Dedifferentiated amniotic fluid mesenchymal stem cell (primary cell): ENCODE measurements at regions not wholly inside any gene's neighbourhood (a gene's known extent, or its start where the extent isn't known, plus 50 kb on each side); places are given as distances from the start of the nearest gene placed in this dataset.
"Not testable (repeated sequence)": the region's sequence is repeated elsewhere in the genome, so short reads cannot be mapped to it uniquely, and the experiment has no call there.

Source experiments
- DNase-seq: peaks from one replicate; pipeline ENCODE4 v3.0.0-alpha.2; 2016; ENCODE audit errors: extremely low spot score

GRCh38 chr1:65590279-65590678 is 169.8 kb downstream of the LEPR start:
- DNase-seq = no peak

GRCh38 chr1:65593516-65593915 is 173.0 kb downstream of the LEPR start:
- no peak for DNase-seq

GRCh38 chr1:65595724-65596123 is 175.3 kb downstream of the LEPR start:
- DNase-seq = no peak

- no peak for DNase-seq
Observed at GRCh38 chr1:65596768-65597167, 176.3 kb downstream of the LEPR start.

GRCh38 chr1:65605621-65606020 is 185.2 kb downstream of the LEPR start:
- DNase-seq = peak; percentile 57

- DNase-seq = no peak
Observed at GRCh38 chr1:65606426-65606825, 186.0 kb downstream of the LEPR start.

- DNase-seq = no peak
Observed at GRCh38 chr1:65613884-65614283, 178.8 kb upstream of the PDE4B start.

GRCh38 chr1:65615859-65616258 is 176.8 kb upstream of the PDE4B start:
- no peak for DNase-seq

GRCh38 chr1:65621721-65622120 is 171.0 kb upstream of the PDE4B start:
- DNase-seq = not testable (repeated sequence)

- DNase-seq = no peak
Observed at GRCh38 chr1:65623895-65624294, 168.8 kb upstream of the PDE4B start.

GRCh38 chr1:65625528-65625927 is 167.2 kb upstream of the PDE4B start:
- DNase-seq = no peak

GRCh38 chr1:65626003-65626402 is 166.7 kb upstream of the PDE4B start:
- no peak for DNase-seq

- DNase-seq = no peak
Observed at GRCh38 chr1:65629788-65630187, 162.9 kb upstream of the PDE4B start.

- DNase-seq = peak; percentile 55
Observed at GRCh38 chr1:65630855-65631254, 161.8 kb upstream of the PDE4B start.

- DNase-seq = no peak
Observed at GRCh38 chr1:65632235-65632634, 160.5 kb upstream of the PDE4B start.

- DNase-seq = no peak
Observed at GRCh38 chr1:65640046-65640445, 152.6 kb upstream of the PDE4B start.

- not testable (repeated sequence) for DNase-seq
Observed at GRCh38 chr1:65649185-65649584, 143.5 kb upstream of the PDE4B start.

- DNase-seq = no peak
Observed at GRCh38 chr1:65650682-65651081, 142.0 kb upstream of the PDE4B start.

- DNase-seq = peak; percentile 57
Observed at GRCh38 chr1:65654526-65654925, 138.2 kb upstream of the PDE4B start.

GRCh38 chr1:65657609-65658008 is 135.1 kb upstream of the PDE4B start:
- not testable (repeated sequence) for DNase-seq

- DNase-seq = no peak
Observed at GRCh38 chr1:65658122-65658521, 134.6 kb upstream of the PDE4B start.

- DNase-seq = no peak
Observed at GRCh38 chr1:65668368-65668767, 124.3 kb upstream of the PDE4B start.

GRCh38 chr1:65670518-65670917 is 122.2 kb upstream of the PDE4B start:
- no peak for DNase-seq

- DNase-seq = no peak
Observed at GRCh38 chr1:65674522-65674921, 118.2 kb upstream of the PDE4B start.

GRCh38 chr1:65679773-65680172 is 112.9 kb upstream of the PDE4B start:
- no peak for DNase-seq
